ENCODE measurements at regions not wholly inside any gene's neighbourhood (a gene's known extent, or its start where the extent isn't known, plus 50 kb on each side); places are given as distances from the start of the nearest gene placed in this dataset.
"Not testable (repeated sequence)": the region's sequence is repeated elsewhere in the genome, so short reads cannot be mapped to it uniquely, and the experiment has no call there.

DNA sequence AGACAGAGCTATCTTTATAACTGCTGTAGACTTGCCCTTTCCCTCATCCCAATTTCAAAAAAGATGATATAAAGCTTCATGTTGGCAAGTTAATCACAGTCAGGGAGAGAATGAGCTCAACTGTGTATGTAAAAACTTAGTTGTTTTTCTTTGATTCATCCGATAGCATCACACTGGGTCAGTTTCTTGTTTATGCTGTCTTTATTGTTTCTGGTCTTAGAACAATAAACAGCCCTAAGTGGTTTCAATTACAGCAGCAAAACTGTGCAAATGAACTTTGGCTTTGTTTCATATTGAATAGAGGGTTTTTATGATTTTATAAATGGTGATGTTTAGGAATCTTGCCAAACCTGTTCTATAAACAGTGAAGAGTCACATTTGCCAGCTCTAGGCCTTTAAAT is 423.8 kb upstream of the CXADR start:
- DNase-seq, result no peak

DNA sequence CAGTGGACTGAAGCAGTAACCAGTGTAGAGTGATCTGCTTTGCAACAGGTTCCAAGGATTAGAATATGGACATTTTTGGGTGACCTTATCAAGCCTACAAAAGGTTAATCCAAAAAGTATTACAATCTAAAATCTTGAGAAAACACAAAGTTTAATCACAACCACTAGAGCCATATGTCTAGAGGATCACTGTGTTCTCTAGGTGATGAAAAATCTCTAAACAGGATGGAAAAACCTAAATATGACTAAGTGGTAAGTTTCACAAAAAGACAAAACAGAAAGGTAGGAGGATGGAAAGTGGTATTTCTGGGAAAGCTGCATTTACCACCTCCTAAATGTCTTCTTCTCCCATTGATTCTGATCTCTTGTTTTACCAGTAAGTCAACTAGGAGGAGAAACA is 411.1 kb upstream of the CXADR start:
- no peak for DNase-seq

DNA sequence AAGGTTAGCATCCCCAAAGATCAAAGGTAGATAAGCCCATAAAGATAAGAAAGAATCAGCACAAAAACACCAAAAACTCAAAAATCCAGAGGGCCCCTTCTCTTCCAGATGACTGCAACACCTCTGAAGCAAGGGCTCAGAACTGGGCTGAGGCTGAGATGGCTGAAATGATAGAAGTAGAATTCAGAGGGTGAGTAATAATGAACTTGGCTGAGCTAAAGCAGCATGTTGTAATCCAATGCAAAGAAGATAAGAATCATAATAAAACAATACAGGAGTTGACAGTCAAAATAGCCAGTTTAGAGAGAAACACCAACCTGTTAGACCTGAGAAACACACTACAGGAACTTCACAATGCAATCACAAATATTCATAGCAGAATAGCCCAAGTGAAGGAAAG is 406.9 kb upstream of the CXADR start:
- DNase-seq, result no peak

DNA sequence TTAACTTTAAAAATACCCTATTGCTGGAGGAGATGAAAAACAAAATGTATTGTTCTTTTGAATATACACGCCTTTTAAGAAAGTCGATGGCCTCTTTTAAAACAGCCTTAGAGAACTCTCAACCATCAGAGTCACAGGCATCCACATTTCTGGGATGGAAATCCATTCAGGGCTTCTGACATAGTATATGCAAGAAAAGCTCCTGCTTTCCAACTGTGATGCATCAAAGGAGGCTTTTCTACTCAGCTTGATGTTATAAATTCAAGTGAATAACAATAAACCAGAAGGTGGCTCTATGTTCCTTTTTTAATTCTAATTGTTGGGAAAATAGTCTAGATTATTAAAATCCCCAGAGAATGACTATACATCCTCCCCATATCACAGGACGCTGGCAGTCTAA is 398.8 kb upstream of the CXADR start:
- DNase-seq, result no peak

DNA sequence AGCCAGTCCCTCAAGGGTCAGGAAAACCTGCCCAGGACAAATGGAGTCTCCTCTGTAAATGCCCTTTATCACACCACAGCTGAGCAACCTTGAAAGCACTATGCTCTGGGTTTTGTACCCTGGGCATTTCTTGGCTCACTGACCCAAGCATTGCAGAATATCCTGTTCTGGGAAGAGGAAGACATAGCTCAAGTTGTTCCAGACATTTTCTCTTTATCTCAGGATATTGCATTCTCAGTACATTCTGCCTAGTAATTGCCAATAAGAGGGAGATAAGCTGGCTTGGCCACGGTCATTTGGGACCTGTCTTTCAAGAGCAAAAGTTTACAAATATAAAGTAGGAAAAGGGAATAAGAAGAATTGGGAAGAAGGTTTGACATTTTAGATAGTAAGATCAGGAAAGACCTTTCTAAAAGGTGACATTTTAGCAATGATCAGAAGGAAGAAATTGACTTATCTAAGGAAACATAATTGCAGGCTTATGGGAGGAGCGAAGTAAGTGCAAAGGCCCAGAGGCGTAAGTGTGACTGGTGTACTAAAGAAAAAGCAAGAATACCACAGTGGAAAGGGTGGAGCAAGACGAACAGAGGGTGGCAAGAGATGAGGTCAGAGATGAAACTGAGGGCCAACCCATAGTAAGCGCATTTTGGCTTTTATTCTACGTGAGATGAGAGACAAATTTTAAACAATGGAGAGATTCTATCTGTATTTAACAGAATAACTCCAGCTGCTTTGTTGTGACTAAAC is 394.0 kb upstream of the CXADR start:
- no peak for DNase-seq

DNA sequence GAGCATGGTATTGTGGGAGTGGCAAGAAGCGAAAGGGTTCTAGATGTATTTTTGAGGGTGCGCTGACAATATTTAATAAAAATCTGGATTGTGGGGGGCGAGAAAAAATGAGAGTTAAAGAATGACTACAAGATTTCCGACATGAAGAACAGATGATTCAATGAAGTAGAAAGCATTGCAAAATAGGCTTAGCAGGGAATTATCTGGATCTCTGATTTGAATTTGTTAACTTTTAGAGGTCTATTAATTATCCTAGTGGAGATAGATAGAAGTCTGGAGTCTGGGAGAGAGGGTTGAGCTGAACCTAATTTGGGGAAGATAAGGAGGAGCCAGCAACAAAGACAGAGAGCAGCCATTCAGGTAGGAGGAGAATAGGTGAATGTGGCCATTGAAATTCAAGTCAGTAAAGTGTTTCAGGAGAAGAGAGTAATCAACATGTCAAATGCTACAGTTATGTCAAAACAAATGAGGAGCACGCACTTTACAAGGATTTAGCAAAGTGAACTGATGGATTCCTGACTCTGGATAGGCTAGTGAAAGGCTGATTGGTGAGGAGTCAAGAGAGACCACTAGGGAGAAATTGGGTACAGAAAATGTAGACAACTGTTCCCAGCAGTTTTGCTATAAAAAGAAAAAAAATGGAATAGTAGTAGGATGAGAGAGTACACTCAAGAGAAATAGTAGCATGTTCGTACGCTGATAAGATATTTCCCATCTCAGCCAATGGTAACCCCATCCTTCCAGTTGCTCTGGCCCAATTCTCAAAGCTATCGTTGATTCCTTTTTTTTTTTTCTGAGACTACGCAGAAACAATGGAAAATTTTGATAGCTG is 393.2 kb upstream of the CXADR start:
- no peak for DNase-seq

DNA sequence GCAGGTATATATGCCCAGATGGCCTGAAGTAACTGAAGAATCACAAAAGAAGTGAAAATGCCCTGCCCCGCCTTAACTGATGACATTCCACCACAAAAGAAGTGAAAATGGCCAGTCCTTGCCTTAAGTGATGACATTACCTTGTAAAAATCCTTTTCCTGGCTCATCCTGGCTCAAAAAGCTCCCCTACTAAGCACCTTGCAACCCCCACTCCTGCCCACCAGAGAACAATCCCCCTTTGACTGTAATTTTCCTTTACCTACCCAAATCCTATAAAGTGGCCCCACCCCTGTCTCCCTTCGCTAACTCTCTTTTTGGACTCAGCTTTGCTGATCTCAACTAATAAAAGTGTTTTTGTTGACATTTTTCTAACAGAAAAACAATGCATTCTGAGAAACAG is 385.4 kb upstream of the CXADR start:
- not testable (repeated sequence) for DNase-seq

DNA sequence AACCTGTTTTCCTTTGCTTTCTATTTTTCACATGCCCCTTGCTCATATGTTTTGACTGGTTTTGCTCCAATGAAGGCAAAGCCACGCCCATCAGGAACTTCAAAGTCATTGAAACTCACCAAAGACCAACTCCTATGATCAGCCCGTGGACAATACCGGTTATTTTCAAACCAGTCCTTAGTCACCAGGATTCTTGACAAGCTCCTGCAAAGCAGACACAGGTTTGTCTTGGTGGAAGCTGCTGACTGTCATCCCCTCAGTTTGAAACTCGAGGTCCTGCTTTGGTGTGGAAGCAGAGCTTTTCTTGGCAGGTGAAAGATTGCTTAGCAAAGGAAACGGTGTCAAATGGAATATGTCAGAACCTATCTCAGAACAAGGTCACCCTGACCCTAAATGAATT is 384.7 kb upstream of the CXADR start:
- no peak for DNase-seq

DNA sequence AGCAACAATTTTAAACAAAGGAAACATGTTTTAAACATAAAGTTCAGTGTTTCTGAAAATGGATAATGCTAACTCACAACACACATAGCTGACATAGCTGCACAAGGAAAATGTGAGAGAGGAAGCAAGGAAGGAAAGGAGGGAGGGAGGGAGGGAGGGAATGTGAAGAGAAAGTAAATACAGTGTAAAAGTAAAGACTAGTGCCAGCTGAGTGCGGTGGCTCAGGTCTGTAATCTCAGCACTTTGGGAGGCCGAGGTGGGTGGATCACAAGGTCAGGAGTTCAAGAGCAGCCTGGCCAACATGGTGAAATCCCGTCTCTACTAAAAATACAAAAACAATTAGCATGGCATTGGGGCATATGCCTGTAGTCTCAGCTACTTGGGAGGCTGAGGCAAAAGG is 373.7 kb upstream of the CXADR start:
- not testable (repeated sequence) for DNase-seq

DNA sequence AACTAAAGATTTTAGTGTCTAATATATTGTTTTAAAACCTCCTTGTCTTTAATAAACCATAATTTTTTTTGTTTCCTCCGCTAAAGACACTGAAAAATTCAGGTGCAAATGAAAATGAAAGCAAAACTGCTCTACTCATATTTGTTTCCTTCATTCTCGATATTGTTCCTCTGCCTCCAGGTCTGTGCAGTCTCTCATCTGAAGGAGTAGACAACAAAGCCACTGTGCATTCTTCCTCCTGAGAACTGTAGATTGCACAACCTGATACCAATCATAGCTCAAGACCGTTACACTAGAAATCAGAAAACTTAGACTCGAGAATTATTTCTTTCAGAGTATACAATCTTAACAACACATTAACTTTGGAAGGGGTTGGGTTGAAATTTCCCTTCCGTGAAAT is 373.1 kb upstream of the CXADR start:
- DNase-seq, result no peak

DNA sequence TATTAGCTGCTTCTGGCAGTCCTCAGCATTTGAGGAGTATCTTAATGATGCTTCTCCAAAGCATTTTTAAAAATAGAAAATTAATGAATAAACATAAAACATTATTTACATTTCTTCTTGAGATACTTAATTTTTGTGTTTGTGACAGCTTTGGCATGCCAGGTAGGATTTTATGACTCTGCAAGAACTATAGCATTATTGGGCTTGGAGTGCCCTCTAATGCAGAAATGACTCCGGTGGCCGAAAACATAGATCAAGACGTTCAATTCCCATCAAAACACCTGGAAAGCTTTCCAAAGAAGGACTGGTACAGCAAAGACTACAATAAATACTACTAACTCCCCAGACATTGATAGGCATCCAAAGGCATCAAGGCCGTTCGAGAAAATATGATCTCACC is 366.4 kb upstream of the CXADR start:
- DNase-seq, result no peak

DNA sequence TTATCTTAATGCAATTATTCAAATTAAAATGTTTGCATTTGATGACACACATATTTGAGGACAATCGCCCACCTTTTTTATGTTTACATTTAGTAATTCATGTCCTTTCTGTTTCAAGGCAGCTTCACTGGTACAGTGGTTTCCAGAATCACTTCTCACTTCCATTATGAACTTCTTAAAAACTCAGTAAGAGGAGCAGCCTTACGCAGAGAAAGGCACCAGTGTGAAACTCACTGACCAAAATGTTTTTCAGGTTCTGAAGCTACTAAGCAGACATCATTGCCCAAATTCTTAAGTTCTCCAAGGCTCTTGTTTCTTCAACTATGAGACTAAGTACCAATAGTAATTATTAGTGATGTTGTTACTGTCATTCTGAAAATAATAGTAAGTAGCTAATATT is 353.1 kb upstream of the CXADR start:
- DNase-seq, result no peak

DNA sequence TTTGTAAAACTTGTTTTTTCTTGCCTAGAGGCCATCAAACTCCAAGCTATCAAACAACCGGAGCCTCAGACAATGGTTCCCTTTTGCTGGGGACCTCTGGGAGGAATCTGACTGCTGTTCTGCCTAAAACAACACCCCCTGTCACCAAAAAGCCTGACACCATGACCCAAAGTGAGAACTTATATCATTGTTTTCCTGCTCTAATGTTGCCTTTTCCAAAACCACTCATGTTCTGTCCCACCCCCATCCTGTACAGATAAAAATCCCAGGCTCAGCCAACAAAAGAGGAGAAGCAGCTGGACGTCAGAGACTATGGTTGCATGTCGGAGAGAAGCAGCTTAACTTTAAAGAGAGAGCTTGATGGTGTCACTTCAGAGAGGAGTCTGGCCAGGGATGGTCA is 327.2 kb upstream of the CXADR start:
- no peak for DNase-seq

DNA sequence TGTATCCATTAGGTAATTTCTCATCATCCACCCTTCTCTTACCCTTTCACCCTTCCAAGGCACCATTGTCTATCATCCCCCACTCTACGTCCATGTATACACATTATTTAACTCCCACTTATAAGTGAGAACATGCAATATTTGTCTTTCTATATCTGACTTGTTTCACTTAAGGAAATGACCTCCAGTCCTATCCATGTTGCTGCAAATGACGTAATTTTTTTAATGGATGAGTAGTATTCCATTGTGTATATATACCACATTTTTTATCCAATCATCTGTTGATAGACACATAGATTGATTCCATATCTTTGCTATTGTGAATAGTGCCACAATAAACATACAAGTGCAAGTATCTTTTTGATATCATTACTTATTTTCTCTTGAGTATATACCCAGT is 322.9 kb upstream of the CXADR start:
- DNase-seq, result no peak

DNA sequence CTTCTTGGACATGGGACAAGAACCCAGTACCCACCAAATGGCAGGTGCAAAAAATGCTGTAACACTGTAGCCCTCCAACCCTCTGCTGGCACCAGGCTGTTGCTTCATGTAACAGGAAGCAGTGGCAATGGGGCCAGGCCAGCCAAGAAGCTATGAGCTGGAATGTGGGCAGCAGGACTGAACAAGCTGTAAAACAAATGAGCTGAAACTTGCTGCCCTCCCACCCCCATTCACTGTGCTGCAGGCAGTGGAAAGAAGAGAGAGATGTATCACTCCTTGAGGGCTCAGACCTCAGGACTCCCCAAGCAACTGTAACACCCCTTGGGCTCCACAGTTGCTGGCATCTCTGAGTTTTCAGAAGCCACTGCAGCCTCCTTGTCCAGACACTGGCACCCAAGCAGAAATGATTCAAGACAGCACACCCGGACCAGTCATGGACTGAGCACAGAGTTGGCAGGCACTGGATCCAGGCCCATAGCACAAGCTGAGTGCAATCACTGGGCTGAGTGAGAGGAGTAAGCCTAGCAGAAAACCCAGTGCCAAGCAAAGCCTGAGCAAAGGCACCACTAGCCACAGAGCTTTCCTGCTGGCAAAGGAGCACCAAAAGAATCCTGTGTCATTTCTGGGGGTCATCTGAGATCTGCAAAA is 321.4 kb upstream of the CXADR start:
- DNase-seq, result no peak

DNA sequence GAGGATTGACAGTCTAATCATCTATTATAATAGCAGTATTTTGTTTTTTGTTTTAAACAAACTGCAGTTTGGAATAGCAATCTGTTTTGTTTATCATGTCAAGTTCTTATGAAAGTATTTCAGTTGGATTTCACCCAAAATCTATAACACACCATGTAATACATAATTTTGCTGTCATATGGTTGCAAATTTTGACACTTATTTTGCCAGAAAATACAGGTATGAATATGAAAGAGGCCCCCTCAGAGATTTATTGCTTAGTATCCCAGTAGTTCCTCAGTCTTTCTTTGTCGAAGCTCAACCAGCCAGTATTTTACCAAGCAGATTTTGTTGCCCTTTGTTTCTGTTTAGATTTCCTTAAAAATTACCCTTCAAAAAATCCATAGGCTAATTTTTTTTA is 317.5 kb upstream of the CXADR start:
- no peak for DNase-seq

DNA sequence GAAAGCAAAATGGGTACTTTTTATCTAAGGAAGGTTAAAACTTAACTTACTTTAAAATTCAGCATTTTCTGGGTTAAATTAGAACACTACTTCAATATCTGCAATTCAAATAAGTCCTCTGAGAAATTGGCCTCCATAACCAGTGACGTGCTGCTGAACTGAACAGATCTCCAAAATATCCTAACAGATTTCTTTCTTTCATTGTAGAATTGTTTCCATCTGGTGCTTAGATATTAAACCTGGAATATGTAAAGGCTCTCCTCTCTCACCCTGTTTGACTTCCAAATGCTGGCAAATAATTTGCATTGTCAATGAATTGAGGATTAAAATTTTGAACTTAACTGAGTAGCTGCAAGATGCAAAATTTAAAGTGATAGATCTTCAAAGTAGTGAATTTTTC is 316.9 kb upstream of the CXADR start:
- no peak for DNase-seq

DNA sequence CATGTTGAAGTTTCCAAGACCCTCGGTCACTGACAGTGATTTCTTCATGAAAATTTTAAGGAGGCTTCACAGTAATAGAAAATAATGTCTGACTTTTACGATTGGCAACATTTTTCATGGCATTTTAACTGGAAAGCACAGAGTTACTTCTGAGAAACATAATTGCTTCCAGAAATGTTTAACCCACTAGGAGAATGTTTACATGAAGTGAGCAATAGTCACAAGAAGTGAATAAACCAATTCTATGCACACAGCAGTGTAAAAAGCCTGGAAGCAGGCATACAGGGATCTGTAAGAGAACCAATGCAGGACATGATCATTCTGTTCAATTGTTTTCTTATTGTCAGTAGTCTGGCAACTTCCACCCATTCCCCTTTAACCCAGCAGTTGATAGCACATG is 316.2 kb upstream of the CXADR start:
- DNase-seq, result no peak

DNA sequence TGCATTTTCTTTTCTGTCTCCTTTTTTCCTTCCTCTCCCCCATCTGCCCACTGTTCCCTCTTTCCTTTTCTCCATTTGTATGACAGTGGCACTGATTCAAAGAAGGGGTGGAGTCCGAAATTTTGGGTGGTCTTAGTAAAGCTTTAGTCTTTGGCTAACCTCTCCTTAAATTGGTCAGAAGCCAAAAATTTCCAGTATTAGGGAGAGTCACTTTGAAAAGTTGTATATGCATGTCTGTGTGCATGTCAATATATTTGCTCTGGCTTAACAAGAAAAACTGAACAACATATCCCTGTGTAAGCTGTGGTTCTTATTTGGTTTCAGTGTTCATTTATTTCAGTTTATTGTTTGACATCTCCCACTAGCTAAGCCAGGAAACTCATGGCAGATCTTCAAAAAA is 314.8 kb upstream of the CXADR start:
- DNase-seq, result no peak

DNA sequence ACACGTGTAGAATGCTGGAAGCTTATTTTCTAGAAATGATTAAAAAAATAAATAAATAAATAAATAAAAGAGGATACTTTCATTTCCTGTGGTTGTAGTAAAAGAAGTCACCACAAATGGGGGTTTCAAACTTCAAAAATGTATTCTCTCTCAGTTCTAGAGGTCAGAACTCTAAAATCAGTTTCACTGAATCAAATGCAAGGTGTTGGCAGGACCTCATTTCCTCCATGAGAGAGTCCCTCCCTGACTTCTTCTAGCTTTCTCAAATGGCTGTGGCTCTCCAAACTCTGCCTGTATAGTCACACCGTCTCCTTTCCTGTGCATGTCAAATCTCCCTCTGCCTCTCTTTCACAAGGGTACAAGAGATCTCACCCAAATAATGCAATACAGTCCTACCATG is 312.6 kb upstream of the CXADR start:
- DNase-seq, result no peak

DNA sequence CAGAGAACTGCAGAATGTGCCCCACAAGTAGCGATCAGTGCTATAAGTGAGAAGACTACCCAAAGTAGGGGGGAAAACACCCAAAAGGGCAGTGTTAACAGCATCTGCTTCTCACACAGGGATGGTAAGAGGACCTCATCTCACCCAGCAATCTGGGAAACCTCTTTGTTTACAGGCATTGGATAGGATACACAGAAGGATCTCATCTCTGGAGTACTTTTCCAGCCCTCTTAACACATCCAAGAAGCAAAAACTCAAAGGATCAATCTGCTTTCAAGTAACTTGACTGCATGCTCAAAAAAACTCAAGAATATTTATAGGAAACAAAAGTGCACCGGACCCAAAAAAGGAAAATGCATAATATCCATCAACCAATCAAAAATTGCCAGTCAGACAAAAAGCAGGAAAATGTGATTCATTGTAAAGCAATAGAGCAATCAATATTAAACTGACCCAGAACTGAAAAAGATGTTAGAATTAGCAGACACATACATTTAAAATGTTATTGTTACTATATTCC is 311.0 kb upstream of the CXADR start:
- DNase-seq, result no peak

DNA sequence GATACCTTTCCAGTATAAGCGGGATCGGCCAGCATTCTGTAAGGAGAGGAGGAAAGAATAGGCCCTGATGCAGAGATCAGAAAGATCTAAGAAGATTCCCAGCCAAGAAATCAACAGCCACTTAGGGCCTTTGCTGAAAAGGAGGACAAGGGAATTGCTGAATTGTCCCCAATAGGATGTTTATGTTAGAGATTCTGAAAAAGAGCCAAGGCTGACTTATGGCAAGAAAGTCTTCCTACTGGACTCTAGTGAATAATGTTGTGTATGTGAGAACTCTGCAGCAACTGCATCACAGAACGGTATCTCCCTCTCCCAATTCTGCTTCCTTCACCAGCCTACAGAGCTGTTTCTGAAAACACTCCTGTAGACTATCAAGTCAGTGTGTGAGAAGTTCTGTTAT is 298.0 kb upstream of the CXADR start:
- no peak for DNase-seq

DNA sequence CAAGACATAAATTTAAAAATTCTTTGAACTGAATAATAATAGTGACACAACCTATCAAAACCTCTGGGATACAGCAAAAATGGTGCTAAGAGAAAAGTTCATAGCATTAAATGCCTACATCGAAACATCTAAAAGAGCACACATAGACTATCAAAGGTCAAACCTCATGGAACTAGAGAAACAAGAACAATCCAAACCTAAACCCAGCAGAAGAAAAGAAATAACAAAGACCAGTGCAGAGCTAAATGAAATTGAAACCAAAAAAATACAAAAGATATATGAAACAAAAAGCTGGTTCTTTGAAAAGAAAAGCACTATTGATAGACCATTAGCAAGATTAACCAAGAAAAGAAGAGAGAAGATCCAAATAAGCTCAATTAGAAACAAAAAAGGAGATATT is 293.8 kb upstream of the CXADR start:
- DNase-seq, result not testable (repeated sequence)

DNA sequence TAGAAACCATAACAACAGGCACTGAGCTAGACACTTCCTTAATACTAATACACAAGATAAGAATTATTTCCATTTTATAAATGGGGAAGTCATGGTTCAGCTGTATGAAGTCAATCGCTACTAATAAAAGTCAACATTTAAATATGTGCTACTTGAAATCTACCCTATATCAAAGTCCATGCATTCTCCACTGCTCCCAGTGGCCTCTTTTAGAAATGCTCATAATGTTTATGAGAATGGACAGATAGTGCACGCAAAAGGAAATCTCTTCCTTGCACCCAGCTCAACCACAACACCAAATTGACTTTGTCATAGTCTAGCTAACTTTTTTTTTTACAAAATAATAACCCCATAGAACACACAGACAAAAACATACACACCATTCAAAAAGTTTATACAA is 281.7 kb upstream of the CXADR start:
- DNase-seq, result no peak

Measured in NCI-H1930 (cell line).